Epithelial cell of esophagus (primary cell): ENCODE measurements at regions not wholly inside any gene's neighbourhood (a gene's known extent, or its start where the extent isn't known, plus 50 kb on each side); places are given as distances from the start of the nearest gene placed in this dataset.

Experiments used
- DNase-seq: peaks from one replicate; pipeline ENCODE4 v3.0.0; 2010; ENCODE audit warnings: low read depth
- H3K4me3 ChIP-seq: 2 replicates; pipeline ENCODE4 v1.5.1; 2011; ENCODE audit warnings: mild to moderate bottlenecking, low read length, control low read depth
- TF ChIP-seq, protein P1 (sequence below): IDR thresholded peaks from 2 replicates; pipeline ENCODE4 v1.5.1; 2011; ENCODE audit warnings: low read depth, mild to moderate bottlenecking, low read length, control low read depth, inconsistent platforms; ENCODE audit not compliant: insufficient read depth; ENCODE audit errors: missing control alignments

DNA sequence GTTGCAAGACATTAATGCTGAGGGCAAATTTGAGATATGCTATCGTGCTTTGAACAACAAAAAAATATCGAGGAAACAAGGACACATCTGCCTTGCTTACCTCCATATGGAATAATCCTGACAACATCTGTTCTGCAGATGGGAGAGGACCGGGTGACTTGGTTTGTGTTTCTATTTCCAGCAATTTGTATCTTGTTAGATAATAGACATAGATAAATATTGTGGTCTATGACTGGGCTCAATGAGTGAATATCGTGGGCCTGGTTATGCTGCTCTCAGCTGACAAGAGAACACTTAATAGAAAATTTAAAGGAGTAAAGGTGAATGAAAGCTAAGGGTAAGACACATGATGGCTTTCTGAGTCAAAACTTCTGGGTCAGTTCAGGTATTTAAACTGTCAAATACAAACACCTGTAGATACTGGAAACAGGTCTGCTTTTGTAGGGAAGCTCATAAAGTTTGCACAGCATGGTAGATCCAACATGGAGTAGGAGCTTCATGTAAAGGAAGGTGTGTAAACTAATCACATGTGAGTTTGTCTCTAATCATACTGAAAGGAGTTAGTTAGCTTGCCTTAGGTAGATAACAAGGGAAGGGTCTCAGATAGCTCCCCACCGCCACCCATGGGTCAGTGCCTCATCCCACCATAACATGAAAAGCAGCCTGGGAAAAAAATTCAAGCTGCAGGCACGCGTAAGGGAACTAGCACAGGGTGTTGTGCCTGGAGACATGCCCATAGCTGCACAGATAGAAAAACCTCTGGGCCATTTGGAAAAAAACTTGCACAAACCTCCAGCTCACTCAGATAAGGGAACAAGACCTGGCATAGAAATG is 904.1 kb upstream of the EPHA5 start:
- TF ChIP-seq, protein P1, sequence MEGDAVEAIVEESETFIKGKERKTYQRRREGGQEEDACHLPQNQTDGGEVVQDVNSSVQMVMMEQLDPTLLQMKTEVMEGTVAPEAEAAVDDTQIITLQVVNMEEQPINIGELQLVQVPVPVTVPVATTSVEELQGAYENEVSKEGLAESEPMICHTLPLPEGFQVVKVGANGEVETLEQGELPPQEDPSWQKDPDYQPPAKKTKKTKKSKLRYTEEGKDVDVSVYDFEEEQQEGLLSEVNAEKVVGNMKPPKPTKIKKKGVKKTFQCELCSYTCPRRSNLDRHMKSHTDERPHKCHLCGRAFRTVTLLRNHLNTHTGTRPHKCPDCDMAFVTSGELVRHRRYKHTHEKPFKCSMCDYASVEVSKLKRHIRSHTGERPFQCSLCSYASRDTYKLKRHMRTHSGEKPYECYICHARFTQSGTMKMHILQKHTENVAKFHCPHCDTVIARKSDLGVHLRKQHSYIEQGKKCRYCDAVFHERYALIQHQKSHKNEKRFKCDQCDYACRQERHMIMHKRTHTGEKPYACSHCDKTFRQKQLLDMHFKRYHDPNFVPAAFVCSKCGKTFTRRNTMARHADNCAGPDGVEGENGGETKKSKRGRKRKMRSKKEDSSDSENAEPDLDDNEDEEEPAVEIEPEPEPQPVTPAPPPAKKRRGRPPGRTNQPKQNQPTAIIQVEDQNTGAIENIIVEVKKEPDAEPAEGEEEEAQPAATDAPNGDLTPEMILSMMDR = no peak
- DNase-seq = no peak
- no peak overlapping the region for H3K4me3 ChIP-seq

DNA sequence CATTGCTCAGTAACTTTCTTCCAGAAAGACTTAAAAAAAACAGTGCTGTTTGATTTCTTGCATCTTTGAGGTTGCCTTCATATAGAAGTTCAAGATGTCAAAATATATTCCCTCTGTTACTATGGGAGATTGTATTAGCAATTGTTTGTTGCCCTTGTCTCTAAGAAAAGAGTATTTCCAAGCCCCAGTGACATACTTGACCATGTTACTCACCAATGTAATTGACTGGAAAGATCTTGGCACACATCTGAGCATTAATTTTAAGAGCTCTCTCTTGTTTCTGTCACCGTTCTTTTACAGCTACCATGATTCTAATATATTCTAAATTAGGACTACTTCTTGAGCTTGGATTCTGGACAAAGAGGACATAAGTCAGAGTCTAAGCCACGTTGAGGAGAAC is 902.7 kb upstream of the EPHA5 start:
- no peak overlapping the region for H3K4me3 ChIP-seq
- peak; percentile 70 for DNase-seq
- TF ChIP-seq, protein P1 = no peak

DNA sequence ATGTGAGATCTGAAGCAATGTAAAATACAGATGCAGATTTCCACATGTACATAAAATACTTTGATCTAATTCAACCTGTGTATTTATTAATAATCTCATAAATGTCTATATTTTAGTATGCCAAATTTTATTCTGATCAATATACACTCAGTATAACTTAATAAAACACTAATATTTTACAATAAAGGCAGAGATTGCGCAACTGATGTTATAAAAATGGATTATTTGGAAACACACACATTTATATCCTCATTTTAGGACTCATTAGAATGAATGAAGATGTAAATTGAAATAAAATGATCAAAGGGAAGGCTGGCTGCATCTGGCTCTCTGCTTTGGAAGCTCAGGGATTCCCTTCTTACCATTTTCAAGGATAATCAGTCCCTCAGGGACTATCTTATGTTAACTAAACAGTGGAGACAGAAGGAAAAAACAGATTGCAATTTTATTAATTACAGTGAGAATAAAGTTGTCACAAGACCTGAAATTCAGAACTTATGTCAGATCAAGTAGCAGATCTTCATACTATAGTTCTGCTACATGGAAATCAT is 900.9 kb upstream of the EPHA5 start:
- TF ChIP-seq, protein P1 = no peak
- no peak overlapping the region for H3K4me3 ChIP-seq
- DNase-seq = no peak

DNA sequence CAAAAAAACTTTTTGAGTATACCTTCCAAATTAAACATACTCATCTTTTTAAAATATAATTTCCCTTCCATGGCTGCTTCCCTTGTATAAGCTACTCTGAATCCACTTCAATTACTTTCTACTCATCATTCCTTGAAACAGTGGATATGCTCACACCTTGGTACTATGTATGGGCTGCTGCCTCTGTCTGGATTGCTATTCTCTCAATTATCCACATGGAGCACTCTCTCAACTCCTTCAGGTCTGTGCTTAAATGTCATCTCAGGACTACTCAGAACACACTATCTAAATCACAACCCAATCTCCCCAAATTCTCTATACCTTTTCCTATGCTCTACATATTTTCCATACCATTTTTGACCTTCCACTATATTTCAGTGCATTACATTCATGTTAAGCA is 898.9 kb upstream of the EPHA5 start:
- TF ChIP-seq, protein P1 = no peak
- no peak for DNase-seq
- H3K4me3 ChIP-seq = no peak overlapping the region

DNA sequence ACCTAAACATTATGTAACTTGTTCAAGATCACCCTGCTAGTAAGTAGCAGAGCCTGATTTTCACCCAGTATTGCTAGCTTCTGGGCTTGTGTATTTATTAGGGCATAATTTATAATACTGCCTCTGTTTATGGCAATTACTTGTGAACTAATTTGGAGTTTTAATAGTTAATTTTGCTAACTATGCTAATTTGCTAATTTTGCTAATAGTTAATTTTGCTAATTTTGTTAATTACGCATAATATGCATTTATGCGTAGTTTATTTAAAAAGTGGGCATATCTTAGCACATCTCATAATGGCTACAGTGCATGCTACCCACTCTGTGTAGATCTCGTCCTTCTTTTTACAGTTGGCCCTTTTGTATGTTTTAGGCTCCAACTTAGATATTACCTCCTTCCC is 898.1 kb upstream of the EPHA5 start:
- H3K4me3 ChIP-seq = no peak overlapping the region
- DNase-seq = peak; percentile 36
- TF ChIP-seq, protein P1 = no peak

DNA sequence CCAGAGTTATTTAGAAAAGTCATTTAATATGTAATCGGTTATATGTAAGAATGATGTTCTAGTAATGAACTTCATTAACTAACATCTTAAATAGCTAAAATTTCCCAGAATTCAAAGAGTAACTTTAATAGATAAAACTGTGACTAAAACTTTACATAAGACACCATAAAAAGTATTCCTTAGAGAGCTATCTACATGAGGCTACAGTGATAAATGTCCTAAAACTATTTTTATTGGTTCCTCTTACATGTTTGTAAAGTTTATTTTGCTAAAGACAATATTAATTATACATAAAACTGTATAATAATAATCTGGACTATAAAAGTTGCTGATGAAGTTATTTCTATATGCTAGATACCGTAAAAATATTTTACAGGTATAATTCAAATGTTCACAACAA is 897.7 kb upstream of the EPHA5 start:
- TF ChIP-seq, protein P1 = no peak
- no peak overlapping the region for H3K4me3 ChIP-seq
- no peak for DNase-seq
